GM23248 (cell line): ENCODE measurements at regions not wholly inside any gene's neighbourhood (a gene's known extent, or its start where the extent isn't known, plus 50 kb on each side); places are given as distances from the start of the nearest gene placed in this dataset.

Experiments used
- DNase-seq: peaks from one replicate; pipeline ENCODE4 v3.0.0-alpha.2; 2015
- H2AFZ ChIP-seq: fragments of 200-600 bp; sonication (generic); 2 replicates; pipeline ENCODE4 v1.6.1; 2016; ENCODE audit warnings: antibody characterized with exemption
- H3F3A ChIP-seq: fragments of 200-600 bp; sonication (generic); 2 replicates; pipeline ENCODE4 v1.6.1; 2016; ENCODE audit warnings: mild to moderate bottlenecking, antibody characterized with exemption, mixed run types; ENCODE audit not compliant: insufficient read depth
- H3K27ac ChIP-seq: fragments of 200-600 bp; sonication (generic); 2 replicates; pipeline ENCODE4 v1.5.1; 2016; ENCODE audit warnings: mild to moderate bottlenecking
- H3K27me3 ChIP-seq: fragments of 200-600 bp; sonication (generic); replicated peaks from 2 replicates; pipeline ENCODE4 v1.6.1; 2016; ENCODE audit warnings: mild to moderate bottlenecking; ENCODE audit not compliant: insufficient read depth
- H3K36me3 ChIP-seq: fragments of 200-600 bp; sonication (generic); 2 replicates; pipeline ENCODE4 v1.6.1; 2016; ENCODE audit warnings: low read depth, mild to moderate bottlenecking
- H3K4me1 ChIP-seq: fragments of 200-600 bp; sonication (generic); 2 replicates; pipeline ENCODE4 v1.6.1; 2016; ENCODE audit warnings: mild to moderate bottlenecking; ENCODE audit not compliant: insufficient read depth
- H3K4me2 ChIP-seq: fragments of 200-600 bp; sonication (generic); one replicate; pipeline ENCODE4 v1.6.1; 2016; ENCODE audit warnings: mild to moderate bottlenecking; ENCODE audit not compliant: unreplicated experiment
- H3K4me3 ChIP-seq: fragments of 200-600 bp; sonication (generic); 2 replicates; pipeline ENCODE4 v1.5.1; 2016; ENCODE audit warnings: mild to moderate bottlenecking
- H3K79me2 ChIP-seq: fragments of 200-600 bp; sonication (generic); 2 replicates; pipeline ENCODE4 v1.6.1; 2016; ENCODE audit warnings: mild to moderate bottlenecking; ENCODE audit not compliant: insufficient read depth
- H3K9ac ChIP-seq: fragments of 200-600 bp; sonication (generic); 2 replicates; pipeline ENCODE4 v1.6.1; 2016; ENCODE audit warnings: mild to moderate bottlenecking
- H3K9me2 ChIP-seq: fragments of 200-600 bp; sonication (generic); 2 replicates; pipeline ENCODE4 v1.6.1; 2016; ENCODE audit warnings: mixed run types, mild to moderate bottlenecking, moderate library complexity; ENCODE audit not compliant: insufficient read depth
- H3K9me3 ChIP-seq: fragments of 200-600 bp; sonication (generic); one replicate; pipeline ENCODE4 v1.6.1; 2017; ENCODE audit warnings: low read depth
- H4K20me1 ChIP-seq: fragments of 200-600 bp; sonication (generic); 2 replicates; pipeline ENCODE4 v1.6.0; 2016; ENCODE audit not compliant: insufficient read depth
- EZH2 ChIP-seq: fragments of 200-600 bp; sonication (generic); IDR thresholded peaks from 2 replicates; pipeline ENCODE4 v1.6.1; 2018; ENCODE audit warnings: antibody characterized with exemption, mild to moderate bottlenecking; ENCODE audit not compliant: insufficient read depth, poor library complexity, severe bottlenecking
- EZH2phosphoT487 ChIP-seq: fragments of 200-600 bp; sonication (generic); IDR thresholded peaks from 2 replicates; pipeline ENCODE4 v1.6.1; 2018; ENCODE audit warnings: antibody characterized with exemption, moderate library complexity, mild to moderate bottlenecking, low read depth; ENCODE audit not compliant: insufficient read depth
- WGBS, 2 experiments: methylation state at CpG; one replicate each; pipeline ENCODE4 v1.1.6; 2015 to 2017; ENCODE audit warnings: low lambda C conversion rate in 2 of 2, low coverage in 1 of 2; ENCODE audit errors: missing lambda C conversion rate in 2 of 2; 5-methylcytosine and 5-hydroxymethylcytosine counted together
- in situ Hi-C: fragments of 300-500 bp; cut with MboI; formaldehyde crosslinking; loops from 2 replicates; pipeline ENCODE4 v1.15.0; 2020

GRCh38 chr1:232431748-232432147, 198.2 kb downstream of the SIPA1L2 start:
- whole genome bisulfite sequencing, 2 experiments: 91 to 97% methylated on average over 4 of the region's 4 CpGs
- no peak overlapping the region for H3K27ac ChIP-seq
- no peaks in the 10 kb centered on the region for H3F3A ChIP-seq
- H3K9ac ChIP-seq: no peak overlapping the region
- H4K20me1 ChIP-seq: no peaks in the 10 kb centered on the region
- DNase-seq: no peak
- H3K4me3 ChIP-seq: no peak overlapping the region
- in situ Hi-C loops: no loop called here
- no peaks in the 10 kb centered on the region for H3K79me2 ChIP-seq
- no peak overlapping the region for H2AFZ ChIP-seq
- no peaks in the 10 kb centered on the region for H3K4me1 ChIP-seq
- no peaks in the 10 kb centered on the region for H3K36me3 ChIP-seq
- no peak overlapping the region for H3K4me2 ChIP-seq
- no peaks in the 10 kb centered on the region for H3K9me2 ChIP-seq
- no peaks in the 10 kb centered on the region for H3K27me3 ChIP-seq
- no peak for TF ChIP-seq EZH2
- TF ChIP-seq EZH2phosphoT487: no peak
- H3K9me3 ChIP-seq: no peaks in the 10 kb centered on the region

GRCh38 chr1:232431326-232431725, 198.6 kb downstream of the SIPA1L2 start:
- DNase-seq: no peak
- Histone ChIP-seq H3K9me3 (no peaks in the 10 kb centered on the region), H3K9ac (no peak overlapping the region), H3K27me3 (no peaks in the 10 kb centered on the region), H3K4me2 (no peak overlapping the region), H3K4me3 (no peak overlapping the region), H4K20me1 (no peaks in the 10 kb centered on the region), H3K27ac (no peak overlapping the region), H3K79me2 (no peaks in the 10 kb centered on the region), H3K36me3 (no peaks in the 10 kb centered on the region), H3F3A (no peaks in the 10 kb centered on the region), H3K4me1 (no peaks in the 10 kb centered on the region), H3K9me2 (no peaks in the 10 kb centered on the region), H2AFZ (no peak overlapping the region)
- in situ Hi-C loops: no loop called here
- no peak for TF ChIP-seq EZH2
- TF ChIP-seq EZH2phosphoT487: no peak
- WGBS, 2 experiments: 94 to 97% methylated on average over 6 of the region's 6 CpGs

- H3K27ac ChIP-seq: no peak overlapping the region
- TF ChIP-seq EZH2 (no peak), EZH2phosphoT487 (no peak)
- no peak overlapping the region for H3K4me2 ChIP-seq
- H3K36me3 ChIP-seq: no peaks in the 10 kb centered on the region
- no peaks in the 10 kb centered on the region for H3K27me3 ChIP-seq
- no peaks in the 10 kb centered on the region for H3K79me2 ChIP-seq
- no peak for DNase-seq
- in situ Hi-C loops: no loop called here
- H3K4me1 ChIP-seq: no peaks in the 10 kb centered on the region
- no peaks in the 10 kb centered on the region for H3K9me3 ChIP-seq
- no peak overlapping the region for H2AFZ ChIP-seq
- no peaks in the 10 kb centered on the region for H3F3A ChIP-seq
- WGBS, 2 experiments: 98 to 99% methylated on average over 6 of the region's 6 CpGs
- H3K9me2 ChIP-seq: no peaks in the 10 kb centered on the region
- no peaks in the 10 kb centered on the region for H4K20me1 ChIP-seq
- no peak overlapping the region for H3K9ac ChIP-seq
- no peak overlapping the region for H3K4me3 ChIP-seq
These were observed 199.5 kb downstream of the SIPA1L2 start for GRCh38 chr1:232430467-232430866.

- H3K27me3 ChIP-seq: no peaks in the 10 kb centered on the region
- no peak for TF ChIP-seq EZH2phosphoT487
- no peak for TF ChIP-seq EZH2
- H2AFZ ChIP-seq: no peak overlapping the region
- H3K4me3 ChIP-seq: no peak overlapping the region
- no peak overlapping the region for H3K27ac ChIP-seq
- no peaks in the 10 kb centered on the region for H3K9me3 ChIP-seq
- H3K9ac ChIP-seq: no peak overlapping the region
- H3K4me2 ChIP-seq: no peak overlapping the region
- WGBS, 2 experiments: 82% methylated on average over 13 of the region's 13 CpGs
- in situ Hi-C loops: no loop called here
- no peaks in the 10 kb centered on the region for H4K20me1 ChIP-seq
- H3K79me2 ChIP-seq: no peaks in the 10 kb centered on the region
- H3K36me3 ChIP-seq: no peaks in the 10 kb centered on the region
- no peaks in the 10 kb centered on the region for H3K9me2 ChIP-seq
- peak; percentile 49 for DNase-seq
- no peaks in the 10 kb centered on the region for H3F3A ChIP-seq
- H3K4me1 ChIP-seq: no peaks in the 10 kb centered on the region
These were observed 201.0 kb downstream of the SIPA1L2 start for GRCh38 chr1:232428786-232429530.

- Histone ChIP-seq H3K9me3 (no peaks in the 10 kb centered on the region), H3K27me3 (no peaks in the 10 kb centered on the region), H3K4me1 (no peaks in the 10 kb centered on the region), H3K4me2 (no peak overlapping the region), H3K36me3 (no peaks in the 10 kb centered on the region), H3K79me2 (no peaks in the 10 kb centered on the region), H3K27ac (no peak overlapping the region), H4K20me1 (no peaks in the 10 kb centered on the region), H3F3A (no peaks in the 10 kb centered on the region), H2AFZ (no peak overlapping the region), H3K4me3 (no peak overlapping the region), H3K9ac (no peak overlapping the region), H3K9me2 (no peaks in the 10 kb centered on the region)
- no peak for DNase-seq
- WGBS, 2 experiments: 80 to 82% methylated on average over 3 of the region's 3 CpGs
- TF ChIP-seq EZH2phosphoT487 (no peak), EZH2 (no peak)
- in situ Hi-C loops: no loop called here
These were observed 201.8 kb downstream of the SIPA1L2 start for GRCh38 chr1:232428036-232428645.
